NCI-H748 (cell line): ENCODE measurements at regions not wholly inside any gene's neighbourhood (a gene's known extent, or its start where the extent isn't known, plus 50 kb on each side); places are given as distances from the start of the nearest gene placed in this dataset.
A peak's percentile ranks its signal among the peaks of the same experiment; 100 is the strongest.
"Not testable (repeated sequence)": the region's sequence is repeated elsewhere in the genome, so short reads cannot be mapped to it uniquely, and the experiment has no call there.

Source experiments
- DNase-seq: peaks from one replicate; lab custom pipeline; 2025; ENCODE audit not compliant: unreplicated experiment; lab: John Stamatoyannopoulos, UW

DNA sequence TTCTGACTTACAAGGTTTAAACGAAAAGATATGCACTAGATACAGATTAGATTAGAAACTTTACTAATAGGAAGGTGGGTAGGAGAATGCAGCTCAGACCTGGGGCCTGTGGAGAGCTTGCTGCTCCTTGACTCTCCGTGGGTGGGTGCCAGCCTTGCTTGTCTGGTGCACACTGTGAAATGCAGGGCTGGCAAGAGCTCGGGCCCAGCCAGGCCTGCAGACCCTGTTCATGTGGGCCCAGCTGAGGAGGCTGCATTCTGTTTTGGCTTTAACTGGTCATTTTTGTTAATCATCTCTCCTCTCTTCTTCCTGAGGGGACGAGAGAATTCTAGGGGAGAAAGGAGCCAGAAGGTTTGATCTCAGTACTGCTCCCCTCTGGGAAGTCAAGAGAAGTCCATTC, 325.4 kb downstream of the QKI start:
- DNase-seq, result no peak

DNA sequence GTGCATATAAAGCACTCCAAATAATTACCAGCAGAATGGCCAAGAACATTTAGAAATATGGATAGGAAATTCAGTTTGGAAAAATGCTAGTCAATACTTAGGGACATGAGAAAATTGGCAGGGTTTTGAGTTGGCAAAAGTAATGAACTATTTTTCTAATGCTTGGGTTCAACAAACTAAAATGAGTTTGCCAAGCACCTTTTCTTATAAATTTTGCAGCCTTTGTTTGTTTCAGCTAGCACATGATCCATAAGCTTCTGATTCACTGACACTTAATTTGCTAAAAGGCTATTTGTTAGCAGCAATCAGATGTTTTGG, 324.8 kb downstream of the QKI start:
- no peak for DNase-seq

DNA sequence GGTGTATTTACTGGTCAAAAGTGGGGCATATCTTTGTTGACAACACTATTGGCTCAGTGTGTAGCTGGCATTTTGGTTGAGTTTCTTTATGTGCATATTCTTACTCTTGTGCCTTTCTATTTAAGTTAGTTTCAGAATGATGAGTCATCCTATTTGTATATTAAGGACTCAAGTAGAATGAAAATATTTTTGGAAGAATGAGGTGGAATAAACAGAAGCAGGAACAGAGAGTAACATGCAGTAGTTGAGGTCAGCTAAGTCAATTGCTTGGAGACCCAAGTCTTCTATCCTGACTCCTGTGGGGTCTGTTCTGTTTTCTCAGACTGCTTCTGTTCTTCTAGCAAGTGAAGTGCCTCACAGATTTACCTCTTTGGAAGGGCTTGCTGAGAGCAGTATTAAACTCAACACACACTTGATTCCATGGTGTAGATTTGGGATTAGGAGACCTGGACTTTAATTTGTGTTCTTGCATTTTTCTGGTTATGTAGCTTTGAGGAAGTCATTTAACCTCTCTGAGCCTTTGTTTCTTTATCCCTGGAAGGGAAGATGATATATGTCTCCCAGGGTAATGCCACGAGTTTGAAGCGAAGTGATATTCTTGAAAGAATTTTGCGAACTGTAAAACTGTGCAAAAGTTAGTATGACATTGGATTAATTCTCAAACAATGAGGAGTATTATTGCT, 324.3 kb downstream of the QKI start:
- no peak for DNase-seq

GRCh38 chr6:163738304-163738703, 323.8 kb downstream of the QKI start:
- no peak for DNase-seq

- DNase-seq, result no peak
These were observed 320.6 kb downstream of the QKI start for GRCh38 chr6:163735076-163735475.

GRCh38 chr6:163733061-163733460, 318.5 kb downstream of the QKI start:
- no peak for DNase-seq

- DNase-seq, result no peak
These were observed 318.0 kb downstream of the QKI start for GRCh38 chr6:163732479-163732878.

- not testable (repeated sequence) for DNase-seq
These were observed 317.5 kb downstream of the QKI start for GRCh38 chr6:163732014-163732351.

- DNase-seq, result no peak
These were observed 316.9 kb downstream of the QKI start for GRCh38 chr6:163731215-163732013.

DNA sequence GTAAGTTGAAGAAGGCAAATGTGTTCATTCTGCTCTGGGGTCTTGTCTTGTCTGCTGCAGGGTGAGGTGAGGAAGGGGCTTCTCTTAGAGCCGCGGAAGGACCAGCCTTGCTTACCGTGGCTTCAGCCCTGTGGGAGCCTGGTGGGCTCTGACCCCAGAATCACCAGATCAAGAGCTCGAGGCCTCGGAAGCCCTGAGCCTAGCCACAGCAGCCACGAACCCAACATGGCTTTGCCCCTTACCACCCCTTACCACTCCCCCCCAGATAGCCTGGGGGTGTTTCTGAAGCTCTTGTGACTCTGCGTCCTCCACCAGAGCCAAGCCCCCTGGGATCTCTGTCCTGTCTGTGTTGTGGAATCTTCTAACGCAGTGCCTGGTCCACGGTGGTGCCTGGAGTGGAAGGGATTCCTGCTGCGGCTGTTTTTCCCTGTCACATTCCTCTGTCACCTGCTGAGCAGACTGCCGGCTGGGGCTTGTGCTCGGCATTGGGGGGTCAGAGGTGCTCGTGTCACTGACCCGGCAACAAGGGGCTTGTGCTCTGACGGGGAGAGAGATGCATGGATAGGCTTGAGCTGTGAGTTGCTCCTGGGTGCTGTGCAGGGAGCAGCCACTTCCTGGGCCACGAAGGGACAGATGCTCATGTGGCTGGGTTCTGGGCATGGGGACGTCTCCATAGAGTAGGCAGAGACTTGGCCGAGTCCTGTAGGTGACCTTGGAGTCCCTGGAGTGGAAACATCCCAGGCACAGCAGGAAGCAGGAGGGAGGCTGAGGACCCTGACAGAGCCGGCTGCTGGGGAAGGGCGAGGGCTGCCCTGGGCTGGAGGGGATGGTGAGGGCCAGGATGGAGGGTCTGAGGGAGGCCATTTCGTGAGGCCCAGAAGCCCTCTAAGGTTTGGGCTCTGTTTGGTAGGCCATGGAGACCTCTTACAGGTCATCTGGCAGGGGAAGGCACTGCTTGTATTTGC, 316.0 kb downstream of the QKI start:
- no peak for DNase-seq

DNA sequence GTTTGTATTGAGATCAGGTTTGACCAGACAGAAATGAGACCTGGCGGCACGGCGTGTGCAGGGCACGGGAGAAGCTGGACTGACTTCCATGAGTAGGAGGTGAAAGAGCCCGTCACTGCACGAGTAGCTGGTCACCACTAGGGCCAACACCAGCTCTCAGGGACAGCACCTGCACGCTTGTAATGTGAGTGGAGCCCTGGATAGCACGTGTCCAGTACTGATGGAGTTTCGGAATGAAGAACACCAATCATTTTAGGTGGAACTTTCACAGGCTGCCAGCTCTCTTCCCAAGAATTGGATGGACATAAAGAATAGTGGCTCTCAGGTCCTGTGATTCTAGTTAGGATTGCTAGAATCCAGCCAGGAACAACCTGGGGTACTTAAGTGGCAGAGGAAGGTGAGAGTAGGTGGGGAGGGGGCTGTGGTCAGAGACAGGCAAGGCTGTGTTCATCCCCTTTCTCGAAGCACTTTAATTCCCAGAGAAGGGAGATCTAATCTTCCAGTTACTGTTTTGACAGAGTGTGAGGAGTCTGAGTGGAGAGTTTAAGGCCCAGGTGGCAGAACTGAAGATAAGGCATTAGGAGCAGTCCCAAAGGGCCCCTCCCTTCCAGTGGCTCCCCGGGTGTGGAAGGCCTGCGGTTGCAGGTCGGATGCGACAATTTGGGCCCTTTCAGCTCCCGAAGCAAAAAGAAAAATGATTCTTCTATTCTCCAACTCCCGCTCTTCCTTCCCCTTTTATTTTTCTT, 314.8 kb downstream of the QKI start:
- DNase-seq, result no peak

GRCh38 chr6:163728442-163729126, 314.1 kb downstream of the QKI start:
- no peak for DNase-seq

- no peak for DNase-seq
These were observed 311.6 kb downstream of the QKI start for GRCh38 chr6:163726037-163726695.

GRCh38 chr6:163725008-163725941, 310.8 kb downstream of the QKI start:
- DNase-seq, result peak; percentile 59

- no peak for DNase-seq
These were observed 309.7 kb downstream of the QKI start for GRCh38 chr6:163724196-163724595.

DNA sequence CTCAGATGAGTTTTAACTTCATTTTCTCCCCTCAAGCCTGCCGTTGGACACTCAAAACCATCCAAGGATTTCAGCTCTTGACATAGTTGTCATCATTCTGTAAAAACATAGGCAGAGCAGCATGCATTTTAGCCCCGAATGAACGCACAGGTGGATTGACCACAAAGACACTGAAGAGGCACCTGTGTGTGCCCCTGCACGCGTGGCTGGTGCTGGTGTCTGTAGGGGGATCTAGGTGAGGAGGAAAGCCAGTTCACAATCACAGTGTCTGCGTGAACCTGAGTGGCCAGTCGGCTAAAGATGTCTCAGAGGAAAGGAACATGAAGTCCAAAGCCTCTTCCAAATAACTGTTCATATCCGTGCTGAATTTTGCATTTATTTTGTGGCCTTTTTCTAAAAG, 309.2 kb downstream of the QKI start:
- DNase-seq, result no peak

- DNase-seq, result no peak
These were observed 307.6 kb downstream of the QKI start for GRCh38 chr6:163721922-163722692.

- no peak for DNase-seq
These were observed 306.9 kb downstream of the QKI start for GRCh38 chr6:163721435-163721834.
